GM12873 (cell line): ENCODE measurements at regions not wholly inside any gene's neighbourhood (a gene's known extent, or its start where the extent isn't known, plus 50 kb on each side); places are given as distances from the start of the nearest gene placed in this dataset.

Source experiments
- CTCF ChIP-seq: IDR thresholded peaks from 2 replicates; pipeline ENCODE4 v1.5.1; 2012; ENCODE audit warnings: low read depth, mild to moderate bottlenecking, moderate library complexity, low read length, control low read depth; ENCODE audit not compliant: insufficient read depth; ENCODE audit errors: missing control alignments

- no peak for TF ChIP-seq CTCF
Measured at GRCh38 chr3:55331524-55331923, 155.6 kb downstream of the WNT5A start.

- TF ChIP-seq CTCF: no peak
Measured at GRCh38 chr3:55330756-55331155, 156.3 kb downstream of the WNT5A start.

- TF ChIP-seq CTCF: no peak
Measured at GRCh38 chr3:55330355-55330754, 156.8 kb downstream of the WNT5A start.

- TF ChIP-seq CTCF: no peak
Measured at GRCh38 chr3:55329849-55330248, 157.3 kb downstream of the WNT5A start.

GRCh38 chr3:55327131-55327920 lies 159.8 kb downstream of the WNT5A start:
- TF ChIP-seq CTCF: no peak

- TF ChIP-seq CTCF: no peak
Measured at GRCh38 chr3:55322638-55323037, 164.5 kb downstream of the WNT5A start.

- no peak for TF ChIP-seq CTCF
Measured at GRCh38 chr3:55320928-55321327, 166.2 kb downstream of the WNT5A start.

GRCh38 chr3:55315396-55315795 lies 171.7 kb downstream of the WNT5A start:
- TF ChIP-seq CTCF: no peak
